Caco-2 (cell line): ENCODE measurements at regions not wholly inside any gene's neighbourhood (a gene's known extent, or its start where the extent isn't known, plus 50 kb on each side); places are given as distances from the start of the nearest gene placed in this dataset.

Source experiments
- BruUV-seq: library from RNA; stranded (reverse); fragments of 400-500 nt; replicated peaks from 2 replicates; lab custom pipeline; 2021; lab: Mats Ljungman, UMichigan
- CTCF ChIA-PET: fragments of 300-600 bp; sonication (Branson Sonifier 250); formaldehyde crosslinking; loops from one replicate; lab custom pipeline; 2022; ENCODE audit warnings: antibody characterized with exemption; lab: Charles Lee
- POLR2A ChIA-PET: fragments of 300-600 bp; sonication (Branson Sonifier 250); formaldehyde crosslinking; loops from one replicate; lab custom pipeline; 2022; ENCODE audit warnings: antibody characterized with exemption; lab: Charles Lee
- DNase-seq, 2 experiments: peaks; one replicate each; pipeline versions ENCODE4 v3.0.0 to v3.0.0-alpha.2; 2020 to 2022
- H3K27me3 ChIP-seq: replicated peaks from 2 replicates; pipeline ENCODE4 v1.6.0; 2011; ENCODE audit warnings: low read length; ENCODE audit not compliant: control insufficient read depth, insufficient read depth
- H3K36me3 ChIP-seq: 2 replicates; pipeline ENCODE4 v1.5.1; 2011; ENCODE audit warnings: low read length; ENCODE audit not compliant: control insufficient read depth, insufficient read depth
- H3K4me1 ChIP-seq: fragments of 250-450 bp; sonication (Bioruptor Pico); 2 replicates; pipeline ENCODE4 v1.5.1; 2020; ENCODE audit warnings: mild to moderate bottlenecking
- H3K4me3 ChIP-seq: 2 replicates; pipeline ENCODE4 v1.5.1; 2011; ENCODE audit warnings: low read depth, mild to moderate bottlenecking, control low read depth, low read length
- H3K9me3 ChIP-seq: fragments of 250-450 bp; sonication (Bioruptor Pico); 2 replicates; pipeline ENCODE4 v1.5.1; 2020; ENCODE audit warnings: mild to moderate bottlenecking, moderate library complexity
- H3K27ac Mint-ChIP-seq: one replicate; pipeline ENCODE4 v1.8.0; 2022; ENCODE audit warnings: mixed read lengths; ENCODE audit not compliant: unreplicated experiment
- H3K27me3 Mint-ChIP-seq: one replicate; pipeline ENCODE4 v1.8.0; 2022; ENCODE audit warnings: mixed read lengths; ENCODE audit not compliant: insufficient read depth, unreplicated experiment
- H3K36me3 Mint-ChIP-seq: one replicate; pipeline ENCODE4 v1.8.0; 2022; ENCODE audit warnings: mild to moderate bottlenecking, mixed read lengths; ENCODE audit not compliant: insufficient read depth, unreplicated experiment
- H3K4me1 Mint-ChIP-seq: one replicate; pipeline ENCODE4 v1.8.0; 2022; ENCODE audit warnings: low read depth, mixed read lengths; ENCODE audit not compliant: unreplicated experiment
- H3K4me3 Mint-ChIP-seq: one replicate; pipeline ENCODE4 v1.8.0; 2022; ENCODE audit warnings: mild to moderate bottlenecking, moderate library complexity, mixed read lengths; ENCODE audit not compliant: unreplicated experiment
- H3K9me3 Mint-ChIP-seq: one replicate; pipeline ENCODE4 v1.8.0; 2022; ENCODE audit warnings: mixed read lengths; ENCODE audit not compliant: unreplicated experiment
- CTCF ChIP-seq, 2 experiments: fragments of 200-600 bp in 1 of 2; IDR thresholded peaks; 1 replicate in 1 of 2; 2 replicates in 1 of 2; pipeline versions ENCODE4 v1.5.1 to v1.8.0; 2011 to 2022; ENCODE audit warnings: antibody characterized with exemption in 1 of 2, control low read depth in 1 of 2, inconsistent platforms in 1 of 2, low read depth in 1 of 2, low read length in 1 of 2, mild to moderate bottlenecking in 1 of 2, moderate library complexity in 1 of 2; ENCODE audit not compliant: insufficient read depth in 1 of 2, severe bottlenecking in 1 of 2, unreplicated experiment in 1 of 2
- intact Hi-C: fragments of 100-400 bp; cut with micrococcal nuclease; formaldehyde crosslinking; loops from one replicate; pipeline ENCODE4 v1.10.0; 2022; ENCODE audit not compliant: unreplicated experiment

DNA sequence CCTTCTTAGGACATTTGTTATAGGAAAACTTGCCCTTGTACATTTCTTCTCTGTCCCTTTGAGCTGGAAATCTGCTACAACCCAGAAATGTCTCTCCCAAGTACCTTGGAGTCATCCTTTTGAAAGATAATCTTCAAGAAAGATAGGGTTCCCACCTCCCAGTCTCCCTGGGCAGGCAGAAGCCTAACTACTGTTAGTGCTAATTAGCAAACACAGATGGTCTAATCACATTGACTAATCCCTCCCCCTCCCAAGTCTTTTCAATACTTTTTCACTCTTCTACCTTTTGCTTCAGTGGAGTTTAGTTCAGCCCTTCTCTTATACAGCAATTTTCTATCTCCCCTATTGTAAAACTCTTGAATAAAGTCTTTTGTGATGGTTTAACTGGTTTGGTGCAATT, 129.8 kb upstream of the PPFIA2 start:
- no peaks in the 10 kb centered on the region for H3K36me3 Mint-ChIP-seq
- CTCF ChIA-PET: no interaction called here
- POLR2A ChIA-PET: no interaction called here
- Histone ChIP-seq H3K4me3 (no peak overlapping the region), H3K4me1 (no peaks in the 10 kb centered on the region), H3K9me3 (no peaks in the 10 kb centered on the region), H3K27me3 (no peaks in the 10 kb centered on the region), H3K36me3 (no peaks in the 10 kb centered on the region)
- no peak for DNase-seq
- H3K4me1 Mint-ChIP-seq: no peaks in the 10 kb centered on the region
- no TSS peak for BruUV-seq
- intact Hi-C loops: no loop called here
- TF ChIP-seq CTCF (IDR thresholded peaks at IDR 0.05; ENCODE audit: insufficient read depth in 1 of 2, low read depth in 1 of 2, low read length in 1 of 2, severe bottlenecking in 1 of 2, unreplicated experiment in 1 of 2): no peak
- no peak overlapping the region for H3K4me3 Mint-ChIP-seq
- peaks cover 1% of the 10 kb centered on the region for H3K9me3 Mint-ChIP-seq
- no peak overlapping the region for H3K27ac Mint-ChIP-seq
- no peaks in the 10 kb centered on the region for H3K27me3 Mint-ChIP-seq

GRCh38 chr12:81888106-81888740, 129.1 kb upstream of the PPFIA2 start:
- Mint-ChIP-seq H3K9me3 (no peaks in the 10 kb centered on the region), H3K36me3 (no peaks in the 10 kb centered on the region), H3K27ac (no peak overlapping the region), H3K4me3 (no peak overlapping the region), H3K4me1 (no peaks in the 10 kb centered on the region), H3K27me3 (no peaks in the 10 kb centered on the region)
- intact Hi-C loops: no loop called here
- H3K4me1 ChIP-seq: no peaks in the 10 kb centered on the region
- no peak overlapping the region for H3K4me3 ChIP-seq
- CTCF ChIA-PET: no interaction called here
- DNase-seq: no peak
- no peaks in the 10 kb centered on the region for H3K27me3 ChIP-seq
- no TSS peak for BruUV-seq
- POLR2A ChIA-PET: no interaction called here
- no peaks in the 10 kb centered on the region for H3K9me3 ChIP-seq
- H3K36me3 ChIP-seq: no peaks in the 10 kb centered on the region
- TF ChIP-seq CTCF (IDR thresholded peaks at IDR 0.05; ENCODE audit: insufficient read depth in 1 of 2, low read depth in 1 of 2, low read length in 1 of 2, severe bottlenecking in 1 of 2, unreplicated experiment in 1 of 2): no peak

DNA sequence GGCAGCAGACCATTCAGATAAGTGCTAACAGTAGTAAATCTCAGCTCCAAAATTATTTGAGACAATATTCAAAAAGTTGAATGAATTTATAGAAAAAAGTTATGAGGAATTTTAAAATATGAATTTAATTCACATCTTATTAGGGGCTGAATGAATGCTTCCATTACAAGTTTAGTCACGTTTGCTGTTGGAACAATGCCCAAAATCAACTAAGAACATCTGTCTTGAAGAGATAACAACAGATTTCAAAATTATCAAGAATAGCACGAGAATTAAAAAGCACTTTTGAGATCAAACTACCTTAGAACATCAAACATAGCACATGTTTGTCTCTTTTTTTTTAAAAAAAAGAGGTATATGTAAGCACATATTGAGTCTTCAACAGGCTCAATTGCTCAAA, 115.4 kb upstream of the PPFIA2 start:
- Histone ChIP-seq H3K4me3 (no peak overlapping the region), H3K36me3 (no peaks in the 10 kb centered on the region), H3K27me3 (no peaks in the 10 kb centered on the region), H3K4me1 (no peaks in the 10 kb centered on the region), H3K9me3 (no peaks in the 10 kb centered on the region)
- no peak for DNase-seq
- CTCF ChIA-PET: no interaction called here
- Mint-ChIP-seq H3K9me3 (no peaks in the 10 kb centered on the region), H3K27ac (no peak overlapping the region), H3K4me3 (no peak overlapping the region), H3K4me1 (no peaks in the 10 kb centered on the region), H3K27me3 (no peaks in the 10 kb centered on the region), H3K36me3 (no peaks in the 10 kb centered on the region)
- BruUV-seq: no TSS peak
- TF ChIP-seq CTCF (IDR thresholded peaks at IDR 0.05; ENCODE audit: insufficient read depth in 1 of 2, low read depth in 1 of 2, low read length in 1 of 2, severe bottlenecking in 1 of 2, unreplicated experiment in 1 of 2): no peak
- POLR2A ChIA-PET: no interaction called here
- intact Hi-C loops: no loop called here
